WI38 (cell line): ENCODE measurements at regions not wholly inside any gene's neighbourhood (a gene's known extent, or its start where the extent isn't known, plus 50 kb on each side); places are given as distances from the start of the nearest gene placed in this dataset.

ENCODE experiments used
- H3K4me3 ChIP-seq: 2 replicates; pipeline ENCODE4 v1.5.1; 2011; ENCODE audit warnings: low read depth, mild to moderate bottlenecking, control low read depth, low read length
- CTCF ChIP-seq: IDR thresholded peaks from 2 replicates; pipeline ENCODE4 v1.5.1; 2012; ENCODE audit warnings: low read depth, mild to moderate bottlenecking, control low read depth, low read length

GRCh38 chr5:96128204-96128864, 166.7 kb upstream of the ELL2 start:
- no peak overlapping the region for H3K4me3 ChIP-seq
- TF ChIP-seq CTCF, result no peak

- H3K4me3 ChIP-seq, result no peak overlapping the region
- TF ChIP-seq CTCF, result no peak
Observed at GRCh38 chr5:96127538-96127937, 165.9 kb upstream of the ELL2 start.

- no peak overlapping the region for H3K4me3 ChIP-seq
- TF ChIP-seq CTCF, result no peak
Observed at GRCh38 chr5:96125231-96125891, 163.7 kb upstream of the ELL2 start.

GRCh38 chr5:96124589-96124988, 162.9 kb upstream of the ELL2 start:
- no peak overlapping the region for H3K4me3 ChIP-seq
- no peak for TF ChIP-seq CTCF

GRCh38 chr5:96123418-96123817, 161.8 kb upstream of the ELL2 start:
- no peak overlapping the region for H3K4me3 ChIP-seq
- no peak for TF ChIP-seq CTCF

- no peak for TF ChIP-seq CTCF
- H3K4me3 ChIP-seq, result no peak overlapping the region
Observed at GRCh38 chr5:96121364-96121763, 159.7 kb upstream of the ELL2 start.

- no peak overlapping the region for H3K4me3 ChIP-seq
- no peak for TF ChIP-seq CTCF
Observed at GRCh38 chr5:96120120-96120519, 158.5 kb upstream of the ELL2 start.
